HG02588 (cell line): ENCODE measurements at regions not wholly inside any gene's neighbourhood (a gene's known extent, or its start where the extent isn't known, plus 50 kb on each side); places are given as distances from the start of the nearest gene placed in this dataset.

Experiments used
- ATAC-seq: cut with Tn5 transposase; IDR thresholded peaks from one replicate; pipeline ENCODE4 v1.9.1; 2021; ENCODE audit warnings: mild to moderate bottlenecking, moderate library complexity; ENCODE audit not compliant: unreplicated experiment

DNA sequence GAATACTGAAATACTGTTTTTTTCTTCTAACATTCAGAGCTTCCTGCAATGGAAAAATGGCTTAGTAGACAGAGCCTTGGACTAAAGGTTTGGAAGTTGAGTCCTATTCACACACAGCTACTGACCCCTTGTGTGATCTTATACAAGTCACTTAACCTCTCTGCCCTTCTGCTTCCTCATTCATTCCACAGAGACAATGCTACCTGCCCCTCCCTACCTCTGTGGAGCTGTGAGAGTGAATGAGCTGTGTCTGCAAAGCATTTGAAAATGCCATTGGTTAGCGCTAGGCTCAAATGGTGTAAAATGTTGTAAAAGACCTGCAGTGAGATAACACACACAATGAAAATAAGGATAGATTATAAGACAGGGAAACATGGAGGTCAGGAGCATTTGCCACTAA, 214.4 kb downstream of the BARHL2 start:
- ATAC-seq, result no peak

DNA sequence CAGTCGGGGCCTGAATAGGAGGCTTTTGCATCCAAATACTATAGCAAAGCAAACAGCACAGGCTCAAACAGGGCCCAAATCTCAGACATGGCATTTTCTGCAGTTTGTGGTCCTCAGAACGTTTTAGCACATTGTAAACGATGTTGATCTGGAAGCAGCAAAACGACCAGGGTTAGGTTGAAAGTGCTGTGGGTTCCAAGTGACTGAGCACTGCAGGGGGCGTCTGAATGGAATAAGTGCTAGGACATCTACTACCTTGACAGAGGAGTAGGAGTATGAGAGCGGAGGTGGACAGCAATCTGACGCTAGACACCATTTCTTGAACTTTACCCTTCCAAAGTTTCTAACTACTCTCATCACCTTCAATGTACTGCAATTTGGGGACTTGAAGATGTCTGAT, 214.9 kb downstream of the BARHL2 start:
- ATAC-seq, result no peak

DNA sequence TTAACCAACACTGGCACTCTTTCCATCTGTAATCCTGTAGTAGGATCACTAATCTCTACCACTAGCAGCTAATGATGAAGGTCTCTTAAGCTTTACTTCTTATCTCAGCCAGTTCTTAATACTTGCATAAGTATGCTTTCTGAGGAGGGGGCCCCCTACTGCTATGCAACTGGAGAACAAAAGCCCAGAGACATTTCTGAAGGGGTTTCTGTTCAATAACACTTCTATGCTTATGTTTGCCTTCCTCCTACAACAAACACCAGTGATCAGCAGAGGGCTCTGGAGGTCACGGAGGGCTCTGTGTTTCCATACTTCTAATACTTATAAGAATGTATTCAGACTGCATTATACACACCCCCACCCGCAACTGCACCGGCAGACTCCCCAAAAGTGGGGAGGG, 215.8 kb downstream of the BARHL2 start:
- ATAC-seq, result no peak

DNA sequence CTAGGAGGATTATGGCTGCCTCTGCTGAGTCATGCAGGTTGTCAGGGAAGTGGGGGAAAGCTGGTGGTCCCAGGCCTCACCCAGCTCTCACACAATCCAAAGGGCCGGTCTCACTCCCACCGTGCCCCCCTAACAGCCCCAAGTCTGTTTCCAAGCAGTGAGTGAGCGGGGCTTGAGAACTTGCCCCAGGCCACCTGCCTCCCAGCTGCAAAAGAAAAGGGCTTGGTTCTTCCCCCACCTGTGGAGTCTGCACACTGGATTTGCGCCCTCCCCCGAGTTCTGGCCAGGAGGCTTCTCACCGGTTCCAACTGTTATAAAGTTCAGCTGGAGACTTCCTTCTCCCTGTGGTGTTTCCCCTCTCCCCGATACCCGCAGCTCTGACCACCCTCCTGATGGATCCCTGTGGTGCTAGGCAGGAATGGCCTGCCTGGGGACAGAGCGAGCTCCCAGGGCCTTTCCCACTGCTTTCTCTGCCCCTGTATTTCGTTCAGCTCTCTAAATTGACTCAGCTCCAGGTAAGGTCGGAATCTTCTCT, 222.3 kb downstream of the BARHL2 start:
- no peak for ATAC-seq

DNA sequence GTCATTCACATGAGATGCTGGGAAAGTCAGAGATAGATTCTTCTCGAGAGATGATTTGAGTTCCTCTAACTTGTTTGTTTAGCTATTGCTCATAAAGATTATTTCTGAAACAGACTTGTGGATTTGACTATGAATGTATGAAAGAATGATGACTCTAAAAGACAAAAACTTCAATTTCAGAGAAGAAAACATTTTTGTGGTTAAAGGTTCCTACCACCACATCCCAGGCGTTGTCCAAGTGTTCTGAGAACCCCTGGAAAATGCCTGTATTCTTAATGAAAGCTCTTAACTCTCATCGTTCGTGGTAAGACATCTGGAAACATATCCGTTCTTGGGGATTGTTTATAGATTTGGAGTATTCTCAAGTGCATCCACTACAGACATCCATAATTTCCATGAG, 228.7 kb downstream of the BARHL2 start:
- ATAC-seq, result no peak

DNA sequence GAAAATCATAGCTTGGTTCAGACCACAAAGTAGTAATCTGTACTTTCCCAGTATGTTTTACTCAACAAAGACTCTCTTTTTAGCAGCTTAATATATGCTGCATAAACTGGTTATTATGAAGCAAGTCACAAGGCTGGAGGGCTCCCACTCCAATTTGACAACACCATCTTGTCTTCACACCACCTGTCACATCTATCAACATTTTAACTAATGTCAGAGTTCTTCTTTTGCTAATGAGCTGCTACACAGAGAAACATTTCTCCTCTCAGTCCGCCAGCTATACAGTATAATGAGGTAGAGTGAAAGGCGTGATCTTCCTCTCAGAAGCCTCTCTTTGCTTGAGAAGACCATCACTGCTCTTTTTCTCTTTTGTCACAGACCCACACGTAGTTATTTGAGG, 230.1 kb downstream of the BARHL2 start:
- ATAC-seq, result no peak

DNA sequence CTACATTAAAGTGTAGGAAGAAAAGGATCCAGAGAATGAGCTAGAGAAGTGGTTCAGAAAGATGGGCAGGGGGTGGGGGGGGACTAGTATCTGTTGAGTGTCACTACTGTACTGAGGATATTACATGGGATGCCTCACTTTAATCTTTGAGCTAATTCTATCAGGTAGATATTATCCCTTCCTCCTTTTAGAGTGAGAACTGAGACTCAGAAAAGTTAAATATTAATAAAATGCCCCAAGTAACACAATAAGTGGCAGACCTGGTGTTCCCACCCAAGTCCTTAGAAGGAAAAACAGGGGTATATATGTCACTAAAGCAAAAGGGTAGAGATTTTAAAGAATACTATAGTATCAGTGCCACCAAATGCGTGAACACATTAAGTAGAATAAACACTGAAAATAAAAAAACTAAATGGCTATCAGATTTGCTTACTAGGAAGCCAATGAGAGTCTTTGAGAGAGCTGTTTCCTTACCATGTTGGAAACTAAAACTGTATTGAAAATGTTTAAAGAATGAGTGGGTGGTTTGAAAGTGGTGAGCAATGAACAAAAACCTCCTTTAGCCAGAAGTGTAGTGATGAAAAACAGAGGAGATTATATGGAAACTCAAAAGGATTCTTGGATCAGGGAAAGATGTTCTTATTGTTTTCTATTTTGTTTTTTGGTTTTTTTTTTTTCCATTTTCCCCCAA, 230.8 kb downstream of the BARHL2 start:
- ATAC-seq, result peak; percentile 76

DNA sequence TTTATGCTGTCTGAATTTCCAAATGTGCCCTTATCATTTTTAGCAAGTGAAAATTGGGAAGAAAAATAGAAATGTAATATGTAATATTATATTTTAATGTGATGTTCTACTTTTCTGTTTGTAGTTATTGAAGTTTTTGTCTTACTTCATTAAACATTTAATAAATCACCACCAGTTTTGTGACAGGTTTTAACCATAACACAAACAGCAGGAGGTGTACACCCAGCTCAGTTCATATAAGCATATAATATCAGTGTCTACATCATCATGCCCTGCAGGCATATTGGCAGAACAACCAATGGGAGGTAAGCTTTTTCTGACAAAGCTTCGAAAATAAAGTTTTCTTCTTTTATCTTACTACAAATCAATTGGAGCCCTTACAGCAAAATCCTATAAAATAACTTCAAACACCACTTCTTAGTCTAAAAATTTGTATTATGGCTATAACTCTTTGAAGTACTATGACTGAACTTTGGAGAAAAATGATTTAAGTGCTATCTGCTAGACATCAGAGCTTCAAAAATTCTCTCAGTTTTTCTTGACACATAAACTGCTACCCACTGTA, 236.7 kb downstream of the BARHL2 start:
- no peak for ATAC-seq

DNA sequence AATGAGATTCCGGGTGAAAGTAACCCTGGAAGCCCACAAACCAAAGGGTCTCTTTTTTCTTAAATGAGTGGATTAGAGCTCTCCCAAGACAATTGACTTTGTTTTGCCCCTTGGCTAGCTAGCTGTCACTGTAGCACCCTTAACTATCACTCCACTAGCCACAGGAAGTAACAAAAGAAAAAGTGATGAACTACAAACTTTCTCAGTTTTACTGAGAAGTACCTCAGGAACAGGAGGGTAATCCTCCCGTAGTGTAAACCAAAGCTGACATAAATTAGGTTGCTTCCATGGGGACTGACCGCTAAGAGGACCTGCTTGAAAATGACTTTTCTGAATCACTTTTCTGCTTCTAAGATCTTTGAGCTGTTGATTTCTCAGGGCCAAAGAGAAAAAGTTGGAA, 240.1 kb downstream of the BARHL2 start:
- no peak for ATAC-seq

DNA sequence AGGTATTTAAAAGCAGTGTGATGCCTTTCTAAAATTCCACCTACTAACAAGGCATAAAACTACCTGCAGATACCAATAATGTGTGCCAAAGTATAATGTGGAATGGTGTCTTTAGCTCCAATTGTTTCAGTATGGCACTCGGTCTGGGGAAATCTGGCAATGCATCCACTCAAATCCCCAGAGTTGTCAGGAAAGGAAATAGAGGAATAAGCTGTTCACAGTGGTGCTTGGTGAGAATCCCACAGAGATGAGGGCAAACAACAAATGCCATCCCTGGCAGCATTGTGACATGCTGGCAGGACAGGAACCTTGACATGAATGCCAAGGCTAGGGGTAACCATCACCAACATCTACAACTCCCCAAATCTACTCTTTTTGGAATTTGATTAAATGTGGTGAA, 240.7 kb downstream of the BARHL2 start:
- ATAC-seq, result no peak

DNA sequence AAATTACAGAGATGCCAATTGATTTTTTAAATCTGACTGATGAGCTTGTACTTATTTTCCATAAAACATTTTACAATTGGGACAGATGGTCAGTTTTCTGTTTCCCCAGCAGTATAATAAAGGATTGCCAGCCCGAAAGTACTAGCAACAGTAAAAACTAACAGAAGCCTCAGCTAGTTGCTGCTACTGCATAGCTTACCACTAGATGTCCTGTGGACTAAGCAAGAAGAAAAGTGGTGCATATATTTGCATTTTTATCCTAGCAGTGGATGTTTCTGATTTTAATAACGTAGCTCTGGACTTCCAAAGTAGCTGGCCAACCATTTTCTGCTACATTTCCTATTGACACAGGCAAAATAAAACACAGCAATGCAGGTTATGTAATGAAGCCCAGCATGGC, 241.5 kb downstream of the BARHL2 start:
- ATAC-seq, result no peak

DNA sequence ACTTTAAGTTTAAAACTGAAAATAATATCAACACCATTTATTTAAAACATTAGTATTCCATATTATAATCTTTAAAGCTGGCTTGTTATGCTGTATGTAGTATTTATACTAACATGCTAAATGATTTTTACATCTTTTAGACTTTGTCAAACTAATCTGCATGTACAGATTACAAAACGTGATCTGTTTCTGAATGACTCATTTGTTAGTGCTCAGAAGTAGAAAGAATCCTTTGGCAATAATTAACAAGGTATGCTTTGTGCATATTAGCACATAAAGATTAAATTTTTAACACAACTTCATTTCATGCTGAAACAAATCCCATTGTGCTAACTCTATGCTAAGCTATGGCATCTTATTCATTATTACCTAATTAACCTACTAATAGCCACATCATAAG, 242.4 kb downstream of the BARHL2 start:
- no peak for ATAC-seq

DNA sequence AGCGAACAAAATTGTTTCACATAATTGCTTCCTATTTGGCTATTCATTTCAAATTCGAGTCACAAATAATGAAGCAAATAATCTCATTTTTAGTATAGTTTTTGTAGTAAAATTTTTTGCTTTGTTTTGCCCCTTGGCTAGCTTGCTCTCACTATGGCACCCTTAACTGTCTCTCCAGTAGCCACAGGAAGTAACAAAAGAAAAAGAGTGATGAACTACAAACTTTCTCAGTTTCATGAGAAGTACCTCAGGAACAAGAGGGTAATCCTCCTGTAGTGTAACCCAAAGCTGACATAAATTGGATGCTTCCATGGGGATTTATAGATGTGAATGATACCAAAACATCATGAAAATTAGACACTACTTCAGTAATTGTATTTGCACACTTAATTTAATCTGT, 242.9 kb downstream of the BARHL2 start:
- ATAC-seq, result no peak

DNA sequence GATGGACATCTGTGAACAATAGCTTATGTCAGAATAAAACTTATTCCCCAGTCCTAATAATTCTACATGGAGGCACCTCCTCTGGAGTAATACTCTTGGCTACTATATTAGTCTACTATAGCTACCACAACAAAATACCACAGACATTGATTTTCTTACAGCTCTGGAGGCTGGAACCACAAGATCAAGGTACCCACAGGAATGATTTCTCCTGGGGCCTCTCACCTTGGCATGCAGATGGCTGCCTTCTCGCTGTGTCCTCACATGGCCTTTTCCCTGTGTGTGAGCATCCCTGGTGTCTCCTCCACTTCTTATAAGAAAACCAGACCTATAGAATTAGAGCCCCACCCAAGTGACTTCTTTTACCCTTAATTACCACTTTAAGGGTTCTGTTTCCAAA, 244.3 kb downstream of the BARHL2 start:
- ATAC-seq, result no peak

DNA sequence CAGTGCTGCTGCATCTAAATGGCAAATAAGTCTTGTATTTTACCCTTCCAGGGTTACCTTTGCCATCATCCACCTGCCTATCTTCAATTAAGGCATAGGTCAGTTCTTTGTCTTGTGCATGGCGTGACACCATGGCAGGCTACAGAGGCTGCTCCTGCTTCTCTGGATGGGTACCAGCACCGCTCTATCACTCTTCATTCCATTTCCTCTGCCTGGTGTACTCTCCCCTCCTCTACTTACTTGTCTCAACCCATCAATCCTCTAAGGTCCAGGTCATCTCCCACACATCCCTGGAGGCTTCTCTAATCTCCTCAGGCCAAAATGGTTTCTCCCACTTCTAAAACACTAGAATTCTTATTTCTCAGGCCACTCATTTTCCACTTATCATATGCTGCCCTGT, 257.5 kb downstream of the BARHL2 start:
- no peak for ATAC-seq

DNA sequence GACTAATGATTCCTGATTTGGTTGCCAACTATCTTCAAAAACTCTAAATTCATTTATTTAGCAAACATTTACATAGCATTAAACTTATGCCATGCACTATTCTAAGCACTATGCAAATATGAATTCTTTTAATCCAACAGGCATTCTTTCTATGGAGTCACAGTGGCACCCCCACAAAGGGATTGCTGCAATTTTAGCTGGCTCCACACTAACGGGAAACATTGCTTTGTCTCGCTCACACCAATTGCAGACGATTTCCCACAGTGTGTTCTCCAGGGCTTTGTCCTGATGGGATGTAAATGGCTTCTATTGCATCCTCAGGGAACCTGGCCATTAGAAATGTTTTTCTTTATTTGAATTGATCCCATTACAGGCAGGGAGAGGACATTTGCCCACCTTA, 259.1 kb downstream of the BARHL2 start:
- no peak for ATAC-seq

DNA sequence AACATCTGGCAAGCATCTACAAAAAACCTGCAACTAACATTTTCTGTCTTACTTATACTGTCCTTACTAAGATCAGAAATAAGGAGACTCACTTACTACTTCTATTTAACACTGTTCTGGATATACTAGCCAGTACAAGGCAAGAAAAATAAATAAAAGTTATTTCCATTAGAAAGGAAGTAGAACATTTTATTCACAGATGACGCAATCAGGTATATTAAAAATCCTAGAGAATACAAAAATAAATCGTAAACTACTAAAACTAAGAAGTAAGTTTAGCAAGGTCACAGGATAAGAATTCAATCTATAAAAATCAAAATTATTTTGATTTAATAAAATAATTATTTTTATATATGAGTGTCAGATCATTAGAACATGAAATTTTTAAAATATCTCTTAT, 264.6 kb downstream of the BARHL2 start:
- ATAC-seq, result no peak

DNA sequence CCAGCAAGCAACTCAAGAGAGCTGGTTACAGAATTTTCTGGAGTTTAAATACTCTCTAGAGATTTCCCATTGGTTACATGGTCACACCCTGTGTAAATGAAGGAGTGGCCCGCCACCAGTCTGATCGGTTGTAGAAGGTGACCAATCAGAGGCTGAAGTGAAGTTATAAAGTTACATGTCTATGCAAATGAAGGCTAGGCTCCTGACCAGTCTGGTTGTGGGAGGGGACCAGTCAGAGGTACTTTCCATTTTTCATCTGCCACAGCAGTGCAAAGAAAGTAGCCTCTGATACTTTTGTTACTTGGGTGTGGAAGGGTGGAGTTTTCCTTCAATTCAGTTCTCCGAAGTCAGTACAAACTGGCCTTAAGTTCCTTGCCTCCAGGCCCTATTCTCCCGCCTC, 273.7 kb downstream of the BARHL2 start:
- no peak for ATAC-seq

DNA sequence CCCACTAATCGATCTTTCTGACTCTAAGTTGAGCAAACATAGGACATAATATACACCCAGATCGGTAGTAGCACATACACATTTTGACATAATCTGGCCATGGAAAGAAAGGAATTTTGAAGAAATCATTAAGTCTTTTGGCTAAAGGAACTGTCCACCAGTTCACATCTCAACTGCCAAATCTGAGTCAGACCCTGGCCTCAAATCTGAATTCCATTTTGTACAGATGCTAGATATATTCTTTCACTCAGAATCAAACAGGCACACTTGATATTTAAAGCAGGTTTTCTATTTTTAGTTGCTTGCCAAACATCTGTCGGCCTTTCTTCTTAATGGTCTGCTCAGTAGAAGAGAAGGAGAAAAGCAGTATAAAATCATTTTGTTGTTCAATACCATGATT, 281.8 kb downstream of the BARHL2 start:
- ATAC-seq, result no peak

DNA sequence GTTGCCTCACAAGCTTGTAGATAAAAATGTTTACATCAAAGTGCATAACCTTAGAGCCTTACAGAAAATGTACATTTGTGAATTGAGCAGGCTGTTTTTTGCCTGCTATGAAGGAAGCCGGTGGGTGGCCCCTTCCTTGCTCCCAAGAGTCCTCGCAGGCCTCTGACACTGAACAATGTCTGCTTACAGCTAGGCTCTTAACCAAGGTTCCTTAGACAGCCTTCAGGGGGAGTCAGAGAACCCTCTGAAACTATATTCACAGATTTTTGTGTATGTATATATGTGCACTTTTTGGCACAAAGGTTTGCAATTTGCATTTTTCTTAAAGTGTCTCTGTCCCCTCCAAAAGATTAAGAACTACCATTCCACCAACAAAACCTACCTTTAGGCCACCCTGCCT, 282.6 kb downstream of the BARHL2 start:
- ATAC-seq, result no peak

DNA sequence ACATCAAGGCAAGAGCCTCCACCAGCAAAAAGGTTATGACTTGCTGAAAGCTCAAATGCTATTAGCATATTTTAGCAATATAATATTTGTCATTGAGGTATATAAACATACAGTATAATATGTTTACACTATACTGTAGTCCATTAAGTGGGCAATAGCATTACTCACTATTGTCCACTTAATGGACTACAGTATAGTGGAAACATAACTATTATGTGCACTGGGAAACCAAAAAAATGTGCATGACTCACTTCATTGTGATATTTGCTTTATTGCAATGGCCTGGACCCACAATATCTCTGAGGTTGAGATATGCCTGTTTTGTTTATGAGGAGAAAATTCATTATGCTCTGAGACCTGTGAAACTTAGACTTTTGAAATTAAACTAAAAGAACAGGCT, 300.0 kb downstream of the BARHL2 start:
- no peak for ATAC-seq

DNA sequence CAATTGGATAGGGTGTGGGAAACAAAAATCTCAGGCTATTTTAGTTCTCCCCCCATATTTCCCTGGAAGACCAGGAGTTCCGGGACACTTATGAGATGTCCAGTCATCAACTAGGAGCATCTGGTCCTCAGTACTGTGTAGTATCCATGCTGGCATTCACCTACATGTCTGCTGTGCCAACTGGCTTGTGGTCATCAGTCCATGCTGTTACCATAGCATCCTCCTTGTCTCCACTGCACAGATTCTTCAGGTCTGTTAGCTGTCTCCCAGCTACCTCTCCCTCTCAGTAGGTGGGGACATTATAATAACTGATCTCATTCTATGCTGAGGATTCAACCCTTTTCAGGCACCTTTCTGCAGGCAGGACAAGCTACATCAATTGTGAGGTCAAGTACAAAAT, 302.9 kb downstream of the BARHL2 start:
- no peak for ATAC-seq

DNA sequence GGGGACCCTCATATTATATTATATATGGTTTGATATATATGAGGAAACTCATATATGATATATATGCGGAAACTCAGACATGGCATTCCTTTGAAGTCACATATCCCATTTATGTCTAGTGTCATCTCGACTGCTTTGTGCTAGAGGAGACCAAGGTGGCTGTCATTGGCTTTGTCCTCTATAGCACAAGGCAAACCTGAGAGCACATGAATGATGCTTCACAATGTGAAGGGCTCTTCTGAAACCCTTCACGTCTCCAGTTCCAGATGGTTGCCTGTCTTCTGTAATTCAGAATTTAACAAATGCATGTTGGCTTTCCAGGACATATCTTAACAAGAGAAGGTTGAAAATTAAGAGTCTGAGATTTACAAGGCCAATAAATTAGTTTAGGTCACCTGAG, 303.6 kb downstream of the BARHL2 start:
- ATAC-seq, result no peak
